ENCODE measurements at regions not wholly inside any gene's neighbourhood (a gene's known extent, or its start where the extent isn't known, plus 50 kb on each side); places are given as distances from the start of the nearest gene placed in this dataset.

- Mint-ChIP-seq H3K4me3 (no peak overlapping the region), H3K36me3 (no peaks in the 10 kb centered on the region), H3K9me3 (peaks cover 0 to 4% (median 0%) of the 10 kb centered on the region in 9 donors), H3K27me3 (no peaks in the 10 kb centered on the region), H3K27ac (peak overlapping the region in 3 of 10 donors; percentile 45 to 69 (median 64)), H3K4me1 (peaks cover 13 to 33% (median 29%) of the 10 kb centered on the region in 4 donors)
- DNase-seq (peak in 1 of 10 donors; percentile 32), ATAC-seq (no peak)
- POLR2A ChIA-PET = no interaction called here
Observed at GRCh38 chr1:5393603-5394002, 598.6 kb downstream of the NPHP4 start.

GRCh38 chr1:5393146-5393545 lies 599.1 kb downstream of the NPHP4 start:
- Mint-ChIP-seq H3K4me1 (peaks cover 13 to 33% (median 31%) of the 10 kb centered on the region in 4 donors), H3K9me3 (peaks cover 0 to 4% (median 0%) of the 10 kb centered on the region in 9 donors), H3K27me3 (no peaks in the 10 kb centered on the region), H3K36me3 (no peaks in the 10 kb centered on the region), H3K27ac (peak overlapping the region in 4 of 10 donors; percentile 14 to 88 (median 68)), H3K4me3 (no peak overlapping the region)
- no peak for ATAC-seq
- POLR2A ChIA-PET = no interaction called here
- peak in 1 of 10 donors; percentile 38 for DNase-seq

- Mint-ChIP-seq H3K4me1 (peaks cover 13 to 33% (median 31%) of the 10 kb centered on the region in 4 donors), H3K36me3 (no peaks in the 10 kb centered on the region), H3K27ac (no peak overlapping the region), H3K9me3 (peaks cover 0 to 4% (median 0%) of the 10 kb centered on the region in 9 donors), H3K27me3 (no peaks in the 10 kb centered on the region), H3K4me3 (no peak overlapping the region)
- DNase-seq = peak in 1 of 10 donors; percentile 10
- POLR2A ChIA-PET = no interaction called here
- no peak for ATAC-seq
Observed at GRCh38 chr1:5391725-5392124, 600.5 kb downstream of the NPHP4 start.

DNA sequence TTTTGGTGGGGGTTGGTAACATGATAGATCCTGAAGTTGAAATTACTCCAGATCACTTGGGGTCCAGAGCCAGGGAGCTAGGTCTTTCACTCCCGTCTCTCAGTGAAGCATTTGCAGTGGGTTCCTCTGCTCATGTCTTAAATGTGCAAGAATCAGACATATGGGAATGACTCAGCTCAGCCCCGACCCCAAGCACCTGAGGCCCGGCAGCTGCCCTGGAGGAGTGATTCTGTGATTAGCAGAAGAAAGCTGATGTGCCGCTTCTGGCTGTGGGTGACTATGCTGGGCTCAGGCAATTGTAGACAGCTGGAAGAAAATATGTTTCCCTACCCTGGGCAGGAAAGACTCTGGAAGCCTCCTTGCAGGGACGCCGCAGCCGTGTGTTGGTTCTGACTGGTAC lies 601.7 kb downstream of the NPHP4 start:
- ATAC-seq (no peak), DNase-seq (peak in 1 of 10 donors; percentile 46)
- Mint-ChIP-seq H3K27me3 (no peaks in the 10 kb centered on the region), H3K27ac (peak overlapping the region in 4 of 10 donors; percentile 18 to 87 (median 56)), H3K36me3 (no peaks in the 10 kb centered on the region), H3K4me3 (peak overlapping the region in 6 of 10 donors; percentile 10 to 90 (median 34)), H3K4me1 (peaks cover 13 to 39% (median 31%) of the 10 kb centered on the region in 4 donors), H3K9me3 (peaks cover 0 to 4% (median 0%) of the 10 kb centered on the region in 9 donors)
- POLR2A ChIA-PET = interaction anchor here (1.1 to 2.0 kb wide), 2 partner anchors 21 to 62 kb away, joined by 3 to 5 read pairs; no protein-coding TSS in a partner anchor

GRCh38 chr1:5389101-5389885 lies 602.9 kb downstream of the NPHP4 start:
- Mint-ChIP-seq H3K4me3 (peak overlapping the region in 7 of 10 donors; percentile 73 to 90 (median 86)), H3K36me3 (no peaks in the 10 kb centered on the region), H3K4me1 (peaks cover 12 to 35% (median 27%) of the 10 kb centered on the region in 4 donors), H3K9me3 (peaks cover 0 to 4% (median 0%) of the 10 kb centered on the region in 9 donors), H3K27me3 (no peaks in the 10 kb centered on the region), H3K27ac (peak overlapping the region in 7 of 10 donors; percentile 71 to 97 (median 94))
- peak in 7 of 10 donors; percentile 4 to 86 (median 69) for DNase-seq
- POLR2A ChIA-PET = interaction anchor here (0.9 to 2.0 kb wide), 13 partner anchors 9 to 217 kb away, joined by 3 to 8 read pairs (median 4); no protein-coding TSS in a partner anchor
- peak; percentile 94 for ATAC-seq

DNA sequence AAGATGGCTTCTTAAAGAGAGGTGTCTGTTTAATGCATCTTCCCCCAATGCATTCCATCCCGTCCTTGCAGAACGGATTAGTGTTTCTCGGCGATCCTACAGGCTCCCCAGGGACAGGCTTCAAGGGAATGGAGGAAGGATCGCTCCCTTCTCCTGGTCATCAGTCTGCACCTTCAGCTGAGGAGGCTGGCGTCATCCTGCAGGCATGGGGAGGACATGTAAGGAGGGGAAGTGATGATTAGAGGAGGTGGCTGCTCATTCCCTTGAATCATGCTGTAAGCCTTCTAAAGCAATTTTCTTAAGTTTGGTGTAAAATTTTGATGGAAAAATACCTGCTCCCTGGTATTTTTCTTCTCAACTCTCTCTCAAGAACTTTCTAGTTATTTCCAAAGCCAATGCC lies 603.6 kb downstream of the NPHP4 start:
- ATAC-seq (peak; percentile 25 to 41), DNase-seq (peak in 1 of 10 donors; percentile 53)
- Mint-ChIP-seq H3K27me3 (no peaks in the 10 kb centered on the region), H3K36me3 (no peaks in the 10 kb centered on the region), H3K9me3 (peaks cover 0 to 2% (median 0%) of the 10 kb centered on the region in 9 donors), H3K4me1 (peaks cover 6 to 28% (median 21%) of the 10 kb centered on the region in 4 donors), H3K27ac (peak overlapping the region in 7 of 10 donors; percentile 71 to 97 (median 94)), H3K4me3 (peak overlapping the region in 7 of 10 donors; percentile 73 to 90 (median 86))
- POLR2A ChIA-PET = interaction anchor here (0.9 to 2.0 kb wide), 13 partner anchors 9 to 216 kb away, joined by 3 to 8 read pairs (median 4); no protein-coding TSS in a partner anchor

GRCh38 chr1:5386371-5386770 lies 605.9 kb downstream of the NPHP4 start:
- no peak for ATAC-seq
- POLR2A ChIA-PET = no interaction called here
- Mint-ChIP-seq H3K27ac (no peak overlapping the region), H3K27me3 (no peaks in the 10 kb centered on the region), H3K4me3 (no peak overlapping the region), H3K36me3 (no peaks in the 10 kb centered on the region), H3K4me1 (peaks cover 4 to 16% (median 8%) of the 10 kb centered on the region in 4 donors), H3K9me3 (no peaks in the 10 kb centered on the region)
- DNase-seq = peak in 1 of 10 donors; percentile 50

DNA sequence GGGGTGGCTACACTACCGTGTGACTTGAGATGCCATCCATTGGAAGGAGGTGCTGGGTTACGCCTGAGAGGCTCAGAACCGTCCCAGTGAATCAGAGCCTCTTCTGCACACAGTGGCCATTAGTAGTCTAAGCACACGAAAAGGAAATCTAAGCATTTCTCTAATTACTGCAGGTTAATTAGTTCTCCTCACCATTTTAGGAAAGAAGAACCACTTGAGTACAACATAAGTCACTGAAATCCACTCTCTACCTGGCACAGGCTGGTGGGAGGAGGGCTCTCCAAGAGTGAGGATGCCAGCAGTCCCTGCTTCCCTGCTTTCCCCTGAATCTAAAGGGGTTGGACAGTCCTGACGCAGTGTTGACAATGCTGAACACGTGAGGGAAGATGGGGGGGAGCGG lies 606.3 kb downstream of the NPHP4 start:
- Mint-ChIP-seq H3K27me3 (no peaks in the 10 kb centered on the region), H3K27ac (peak overlapping the region in 4 of 10 donors; percentile 9 to 49 (median 22)), H3K9me3 (no peaks in the 10 kb centered on the region), H3K4me3 (no peak overlapping the region), H3K36me3 (no peaks in the 10 kb centered on the region), H3K4me1 (peaks cover 1 to 16% (median 8%) of the 10 kb centered on the region in 4 donors)
- DNase-seq (no peak), ATAC-seq (no peak)
- POLR2A ChIA-PET = no interaction called here

GRCh38 chr1:5385096-5385799 lies 607.0 kb downstream of the NPHP4 start:
- peak in 2 of 10 donors; percentile 28 to 46 for DNase-seq
- peak overlapping the region in 3 of 10 donors; percentile 10 to 49 (median 35) for H3K27ac Mint-ChIP-seq

DNA sequence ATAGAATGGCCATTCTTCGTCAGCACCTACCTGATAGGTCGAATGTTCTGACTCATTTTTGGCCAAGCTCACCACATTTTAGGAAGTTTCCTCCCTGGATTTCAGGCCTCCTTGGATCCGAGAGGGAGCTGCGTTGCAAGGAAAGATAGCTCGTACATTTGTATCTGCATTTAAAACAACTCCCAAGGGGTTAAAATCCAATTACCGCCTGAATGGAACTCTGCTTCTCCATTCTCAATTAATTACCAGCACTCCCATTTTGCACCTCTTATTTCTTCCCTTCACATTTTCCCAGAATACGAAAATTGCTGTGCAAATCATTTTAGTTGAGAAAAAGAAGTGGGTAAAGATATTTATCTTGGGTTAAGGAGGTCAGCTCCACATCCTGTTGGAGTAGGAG lies 610.7 kb downstream of the NPHP4 start:
- peaks cover 0 to 2% (median 0%) of the 10 kb centered on the region in 3 donors for H3K36me3 Mint-ChIP-seq
- H3K27ac Mint-ChIP-seq = peak overlapping the region in 1 of 10 donors; percentile 46
- H3K4me1 Mint-ChIP-seq = peaks cover 0 to 26% (median 12%) of the 10 kb centered on the region in 4 donors
- ATAC-seq (no peak), DNase-seq (no peak)
- no peak overlapping the region for H3K4me3 Mint-ChIP-seq
- H3K27me3 Mint-ChIP-seq = no peaks in the 10 kb centered on the region
- H3K9me3 Mint-ChIP-seq = no peaks in the 10 kb centered on the region
- POLR2A ChIA-PET = interaction anchor here (1.2 kb wide), 1 partner anchor 23 kb away, joined by 3 read pairs; no protein-coding TSS in a partner anchor

More at GRCh38 chr1:5385096-5385799, 607.0 kb downstream of the NPHP4 start:
- no peaks in the 10 kb centered on the region for H3K36me3 Mint-ChIP-seq
- no peaks in the 10 kb centered on the region for H3K27me3 Mint-ChIP-seq
- H3K9me3 Mint-ChIP-seq = no peaks in the 10 kb centered on the region
- peaks cover 0 to 13% (median 8%) of the 10 kb centered on the region in 4 donors for H3K4me1 Mint-ChIP-seq
- H3K4me3 Mint-ChIP-seq = no peak overlapping the region
- ATAC-seq = no peak
- POLR2A ChIA-PET = no interaction called here

GRCh38 chr1:5379176-5379759 lies 613.0 kb downstream of the NPHP4 start:
- peaks cover 0 to 2% (median 0%) of the 10 kb centered on the region in 3 donors for H3K36me3 Mint-ChIP-seq
- no peak overlapping the region for H3K27ac Mint-ChIP-seq
- DNase-seq (no peak), ATAC-seq (no peak)
- no peaks in the 10 kb centered on the region for H3K27me3 Mint-ChIP-seq
- H3K4me3 Mint-ChIP-seq = no peak overlapping the region
- H3K4me1 Mint-ChIP-seq = peaks cover 0 to 37% (median 10%) of the 10 kb centered on the region in 4 donors
- peaks cover 0 to under 1% (median 0%) of the 10 kb centered on the region in 9 donors for H3K9me3 Mint-ChIP-seq
- POLR2A ChIA-PET = interaction anchor here (1.0 to 1.5 kb wide), 2 partner anchors 10 to 42 kb away, joined by 4 to 5 read pairs; no protein-coding TSS in a partner anchor

Data from naive thymus-derived CD8-positive, alpha-beta T cell (primary cell).